Fibroblast of pulmonary artery (primary cell): ENCODE measurements at regions not wholly inside any gene's neighbourhood (a gene's known extent, or its start where the extent isn't known, plus 50 kb on each side); places are given as distances from the start of the nearest gene placed in this dataset.
A peak's percentile ranks its signal among the peaks of the same experiment; 100 is the strongest.

ENCODE experiments used
- DNase-seq: peaks from one replicate; pipeline ENCODE4 v3.0.0-alpha.2; 2010; ENCODE audit warnings: low read depth
- H3K4me3 ChIP-seq: replicated peaks from 2 replicates; pipeline ENCODE4 v1.5.1; 2011; ENCODE audit warnings: low read depth, mild to moderate bottlenecking, control low read depth, low read length, moderate library complexity
- CTCF ChIP-seq: IDR thresholded peaks from 2 replicates; pipeline ENCODE4 v1.5.1; 2011; ENCODE audit warnings: mild to moderate bottlenecking, control low read depth, low read length, inconsistent platforms; ENCODE audit errors: missing control alignments

DNA sequence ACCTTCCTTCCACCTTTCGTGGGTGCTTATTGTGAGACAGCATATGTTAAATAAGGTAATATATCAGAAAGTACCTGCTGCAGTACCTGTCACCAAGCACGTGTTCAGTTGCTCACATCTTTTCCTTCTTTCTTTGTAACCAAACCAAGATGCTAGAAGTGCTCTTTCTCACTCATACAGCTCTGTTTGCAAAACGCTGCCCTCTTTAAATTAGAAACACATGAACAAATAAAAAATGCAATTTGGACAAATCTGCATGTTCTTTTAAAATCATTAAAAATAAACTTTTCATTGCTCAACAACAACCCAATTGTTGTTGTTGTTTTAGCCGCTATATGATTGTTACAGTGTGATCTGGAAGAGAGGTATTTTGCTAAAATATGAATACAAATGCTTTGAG, 193.5 kb upstream of the ZBTB20 start:
- no peak for DNase-seq
- H3K4me3 ChIP-seq: no peak overlapping the region
- TF ChIP-seq CTCF: no peak

GRCh38 chr3:115341208-115341607, 194.1 kb upstream of the ZBTB20 start:
- no peak for TF ChIP-seq CTCF
- no peak overlapping the region for H3K4me3 ChIP-seq
- peak; percentile 71 for DNase-seq

DNA sequence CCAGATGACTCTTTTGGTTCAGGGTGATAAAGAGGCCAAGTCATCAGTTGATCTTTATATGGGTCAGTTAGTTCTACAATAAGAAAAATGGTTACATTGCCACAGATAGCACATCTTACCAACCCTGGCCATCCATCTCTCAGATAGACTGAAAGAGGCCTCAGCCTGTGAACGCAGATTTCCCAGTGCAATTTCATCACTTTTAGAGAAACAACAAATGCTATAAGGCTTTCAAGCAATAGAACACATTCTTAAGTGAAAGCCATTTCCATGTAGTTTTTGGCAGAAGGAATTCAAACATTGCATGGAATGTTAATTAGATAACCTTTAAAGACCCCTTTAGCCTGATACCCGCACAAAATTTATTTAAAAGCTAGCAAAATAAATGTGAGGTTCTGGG, 200.6 kb upstream of the ZBTB20 start:
- TF ChIP-seq CTCF: no peak
- H3K4me3 ChIP-seq: no peak overlapping the region
- DNase-seq: peak; percentile 25

GRCh38 chr3:115348412-115348811, 201.3 kb upstream of the ZBTB20 start:
- DNase-seq: no peak
- H3K4me3 ChIP-seq: no peak overlapping the region
- TF ChIP-seq CTCF: no peak

- no peak overlapping the region for H3K4me3 ChIP-seq
- no peak for DNase-seq
- TF ChIP-seq CTCF: no peak
Measured at GRCh38 chr3:115348951-115349745, 202.1 kb upstream of the ZBTB20 start.

- no peak for TF ChIP-seq CTCF
- no peak for DNase-seq
- H3K4me3 ChIP-seq: no peak overlapping the region
Measured at GRCh38 chr3:115350606-115351005, 203.5 kb upstream of the ZBTB20 start.

DNA sequence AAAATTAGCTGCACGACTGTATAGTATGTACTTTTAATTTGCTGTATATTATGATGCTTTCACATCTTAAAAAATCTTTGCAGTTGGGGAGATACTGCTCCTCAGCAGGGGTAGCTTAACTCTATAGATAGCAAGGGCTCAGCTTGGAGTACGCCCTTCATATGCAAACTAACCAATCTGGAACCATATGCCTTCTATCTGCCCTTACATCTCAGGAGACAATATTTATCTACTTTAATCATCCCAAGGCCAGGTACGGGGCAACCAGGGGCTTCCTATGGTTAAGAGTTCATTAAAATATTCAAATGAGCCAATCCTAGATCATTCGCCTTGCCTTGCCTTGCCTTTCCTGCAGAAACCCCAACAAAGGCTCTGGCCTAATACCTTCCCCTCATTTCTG, 204.1 kb upstream of the ZBTB20 start:
- no peak for TF ChIP-seq CTCF
- no peak overlapping the region for H3K4me3 ChIP-seq
- no peak for DNase-seq
